HT1080 (cell line): ENCODE measurements at regions not wholly inside any gene's neighbourhood (a gene's known extent, or its start where the extent isn't known, plus 50 kb on each side); places are given as distances from the start of the nearest gene placed in this dataset.
A peak's percentile ranks its signal among the peaks of the same experiment; 100 is the strongest.

ENCODE experiments used
- DNase-seq: peaks from one replicate; pipeline ENCODE4 v3.0.0-alpha.2; 2015; ENCODE audit warnings: low read depth

DNA sequence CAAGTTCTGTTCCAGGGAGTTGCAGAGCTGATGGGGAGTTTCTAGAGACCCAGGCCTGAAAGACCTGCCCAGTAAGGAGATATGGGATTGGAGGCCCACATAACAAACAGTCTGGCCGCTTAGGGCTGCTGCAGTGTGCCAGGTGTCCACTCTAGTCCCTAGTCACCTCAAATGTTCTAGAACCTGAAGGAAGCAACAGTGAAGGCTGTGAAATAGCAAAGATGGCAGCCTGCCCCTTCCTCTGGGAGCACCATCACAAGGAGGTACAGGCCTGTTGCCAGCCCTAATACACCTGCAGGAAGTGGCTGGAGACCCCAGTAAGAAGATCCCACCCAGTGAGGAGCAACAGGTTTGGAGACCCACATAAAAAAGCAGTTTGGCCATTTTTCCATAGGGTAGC is 783.8 kb upstream of the EDIL3 start:
- no peak for DNase-seq

DNA sequence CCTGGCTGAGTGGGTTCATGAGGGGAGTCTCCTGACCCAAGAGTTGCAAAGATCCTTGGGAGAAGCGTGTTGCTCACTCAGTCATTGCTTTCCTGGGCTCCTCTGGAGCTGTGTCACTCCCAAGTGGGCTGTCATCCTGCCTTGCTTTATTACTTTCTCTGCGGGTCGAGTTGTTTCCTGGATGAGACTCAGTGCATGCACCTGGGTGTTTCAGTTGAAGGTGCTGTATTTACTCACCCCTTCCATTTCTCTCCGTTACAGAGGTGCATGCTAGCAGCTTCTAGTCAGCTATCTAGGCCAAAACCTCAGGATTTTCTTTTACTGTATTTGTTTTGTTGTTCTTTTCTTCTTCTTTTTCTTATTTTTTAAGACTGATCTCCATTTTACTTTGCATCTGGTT is 785.5 kb upstream of the EDIL3 start:
- DNase-seq: no peak

DNA sequence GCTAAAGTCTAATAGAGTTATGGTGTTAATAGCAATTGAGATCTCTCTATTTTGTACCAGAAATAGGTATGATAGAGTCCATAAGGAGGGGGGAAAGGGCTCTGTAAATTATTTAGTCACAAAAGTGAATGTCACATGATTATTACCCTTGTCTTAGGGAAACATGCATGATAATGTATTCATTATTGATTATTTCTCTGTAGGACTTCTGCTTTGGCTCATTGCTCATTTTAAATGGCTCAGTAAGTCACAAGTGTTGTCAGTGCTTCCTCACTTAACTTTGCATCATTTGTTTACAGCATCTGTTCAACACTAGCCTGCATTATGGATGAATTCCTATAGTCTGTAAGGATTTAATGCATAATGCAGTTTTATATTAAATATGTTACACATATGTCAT is 788.8 kb upstream of the EDIL3 start:
- no peak for DNase-seq

DNA sequence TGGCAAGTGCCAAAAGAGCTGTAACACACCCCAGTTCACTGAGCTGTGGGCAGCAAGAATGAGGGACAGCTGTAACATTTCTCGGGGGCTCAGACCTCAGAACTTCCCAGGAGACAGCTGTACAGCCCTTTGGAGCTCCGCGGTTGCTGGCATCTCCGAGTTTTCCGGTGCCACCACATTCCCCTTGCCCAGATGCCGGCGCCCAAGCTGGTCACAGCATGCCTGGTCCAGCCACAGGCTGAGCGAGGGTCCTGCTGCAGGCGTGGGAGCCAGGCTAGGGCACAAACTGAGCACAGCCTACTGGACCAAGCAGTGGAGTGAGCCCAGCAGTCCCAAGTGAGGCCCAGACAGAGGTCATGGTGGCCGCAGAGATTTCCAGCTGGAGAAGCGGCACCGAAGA is 797.7 kb upstream of the EDIL3 start:
- no peak for DNase-seq

GRCh38 chr5:85204289-85204688 is 819.6 kb upstream of the EDIL3 start:
- DNase-seq: no peak

- DNase-seq: no peak
Observed at GRCh38 chr5:85205430-85205829, 820.8 kb upstream of the EDIL3 start.

GRCh38 chr5:85225388-85225787 is 840.7 kb upstream of the EDIL3 start:
- no peak for DNase-seq

DNA sequence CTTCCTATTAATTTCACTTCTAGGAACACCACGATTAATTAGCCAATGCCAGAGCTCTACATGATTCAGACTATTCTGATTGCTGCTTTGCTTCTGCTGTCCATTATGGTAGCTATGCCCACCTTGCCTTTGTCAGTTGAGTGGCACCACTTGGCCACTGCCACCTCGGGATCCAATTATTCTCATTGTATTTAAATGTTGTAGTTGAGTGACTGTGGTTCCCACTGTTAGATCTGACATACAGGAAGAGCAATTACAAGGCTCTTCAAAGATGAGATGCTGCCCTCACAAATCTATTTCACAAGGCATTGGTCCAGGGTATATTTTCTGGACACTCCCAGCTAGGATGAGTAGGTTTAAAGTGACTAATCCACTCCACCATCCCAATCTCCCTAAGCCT is 864.5 kb upstream of the EDIL3 start:
- no peak for DNase-seq

DNA sequence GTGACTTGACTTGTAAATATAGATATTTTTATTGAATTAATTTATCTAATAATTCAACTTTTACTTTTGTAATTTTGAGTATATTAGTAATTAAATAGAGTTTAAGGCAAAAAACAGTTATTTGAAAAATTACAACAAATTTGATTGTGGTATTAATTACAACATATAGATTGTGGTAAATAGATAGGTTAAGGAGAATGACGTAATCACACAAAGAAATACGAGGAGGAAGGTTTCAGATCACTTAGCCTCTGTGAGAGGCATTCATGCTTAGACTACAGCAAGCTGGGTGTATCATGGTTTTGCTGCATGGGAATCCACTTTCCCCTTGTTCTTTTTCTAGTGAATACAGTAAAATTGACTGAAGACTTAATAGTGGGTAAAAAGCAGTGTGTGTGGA is 878.4 kb upstream of the EDIL3 start:
- DNase-seq: no peak

- DNase-seq: no peak
Observed at GRCh38 chr5:85266692-85267091, 882.0 kb upstream of the EDIL3 start.

DNA sequence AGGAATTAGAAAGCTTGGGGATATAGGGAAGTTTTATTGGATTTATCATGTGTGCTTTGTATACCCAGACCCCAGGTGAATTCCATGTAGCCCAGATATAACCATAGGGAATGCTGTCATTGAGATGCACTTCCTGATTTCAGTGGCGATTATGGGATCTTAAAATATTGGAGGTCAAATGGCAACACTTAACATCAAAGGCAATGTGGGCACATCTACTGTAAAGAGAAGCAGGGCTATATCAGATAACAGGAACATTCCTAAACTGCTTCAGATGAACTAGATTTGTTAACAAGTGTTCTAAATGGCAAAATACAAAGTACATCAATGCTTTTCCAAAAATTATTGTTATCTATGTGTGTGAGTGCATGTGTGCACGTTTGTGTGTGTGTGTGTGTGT is 883.5 kb upstream of the EDIL3 start:
- no peak for DNase-seq

DNA sequence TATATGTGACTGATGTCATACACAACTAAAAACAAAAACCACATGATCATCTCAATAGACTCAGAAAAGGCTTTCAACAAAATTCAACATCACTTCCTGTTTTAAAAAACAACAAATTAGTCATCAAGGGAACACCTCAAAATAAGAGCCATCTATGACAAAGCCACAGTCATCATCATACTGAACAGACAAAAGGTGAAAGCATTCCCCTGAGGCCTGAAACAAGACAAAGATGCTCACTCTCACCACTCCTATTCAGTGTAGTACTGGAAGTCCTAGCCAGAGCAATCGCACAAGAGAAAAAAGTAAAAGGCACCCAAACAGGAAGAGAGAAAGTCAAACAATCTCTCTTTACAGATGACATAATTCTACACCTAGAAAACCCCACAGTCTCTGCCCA is 893.5 kb upstream of the EDIL3 start:
- peak; percentile 42 for DNase-seq

- no peak for DNase-seq
Observed at GRCh38 chr5:85288914-85289313, 904.2 kb upstream of the EDIL3 start.

- peak; percentile 12 for DNase-seq
Observed at GRCh38 chr5:85293145-85293785, 908.6 kb upstream of the EDIL3 start.

GRCh38 chr5:85304524-85304923 is 919.8 kb upstream of the EDIL3 start:
- DNase-seq: no peak

DNA sequence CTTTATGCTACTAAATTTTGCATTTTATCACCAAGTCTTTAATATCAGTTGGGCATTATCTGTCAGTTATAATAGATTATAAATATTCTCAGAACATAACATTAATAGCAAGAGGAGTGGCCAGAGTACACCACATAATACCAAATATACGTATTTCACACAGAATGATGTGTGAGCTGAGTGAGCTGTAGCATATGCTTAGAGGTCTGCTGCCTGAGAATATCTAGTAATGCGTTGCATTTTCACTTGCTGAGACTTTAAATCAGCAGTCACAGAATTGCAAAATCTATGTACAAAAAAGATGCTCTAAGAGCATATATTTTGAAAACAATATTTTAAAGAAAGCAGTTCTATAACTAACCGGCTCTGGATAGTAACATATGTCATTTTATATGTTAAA is 921.1 kb upstream of the EDIL3 start:
- no peak for DNase-seq

DNA sequence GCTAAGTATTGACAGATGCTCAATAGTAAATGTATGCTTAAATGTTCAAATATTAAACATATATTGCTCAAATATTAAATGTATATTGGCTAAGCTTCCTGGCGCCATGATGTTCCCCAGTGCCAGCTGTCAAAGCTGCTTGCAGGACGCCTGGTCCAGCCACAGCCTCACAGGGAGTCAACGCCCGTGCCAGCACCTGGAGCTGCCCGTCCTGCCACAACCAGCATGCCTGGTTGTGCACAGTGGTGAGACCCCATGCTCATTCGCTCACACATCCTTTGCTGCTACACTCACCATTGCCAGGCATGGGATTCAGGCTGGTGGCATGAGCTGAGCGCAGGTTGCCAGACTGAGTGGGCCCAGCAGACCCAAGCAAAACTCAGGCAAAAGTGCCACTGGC is 926.9 kb upstream of the EDIL3 start:
- DNase-seq: no peak

DNA sequence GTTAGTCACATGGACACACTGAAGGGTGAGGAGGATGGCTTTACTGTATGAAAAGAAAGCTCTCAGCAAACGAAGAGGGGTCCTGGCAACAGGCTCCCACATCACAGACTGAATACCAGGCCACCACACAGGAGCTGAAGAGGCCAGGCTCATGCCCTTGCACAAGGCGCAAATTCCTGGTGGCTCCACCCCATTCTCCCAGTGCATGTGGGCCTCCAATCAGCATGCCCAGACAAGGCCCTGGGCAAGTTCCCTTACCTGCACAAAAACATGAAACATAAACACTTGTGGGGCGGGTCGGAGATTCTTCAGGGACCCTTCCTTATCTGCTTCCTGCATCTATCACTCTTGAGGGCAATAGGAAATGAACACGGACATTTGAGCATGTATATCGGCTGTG is 935.8 kb upstream of the EDIL3 start:
- no peak for DNase-seq

- no peak for DNase-seq
Observed at GRCh38 chr5:85333276-85333675, 948.6 kb upstream of the EDIL3 start.

GRCh38 chr5:85337435-85337834 is 952.8 kb upstream of the EDIL3 start:
- DNase-seq: no peak

GRCh38 chr5:85340790-85341189 is 956.1 kb upstream of the EDIL3 start:
- no peak for DNase-seq

DNA sequence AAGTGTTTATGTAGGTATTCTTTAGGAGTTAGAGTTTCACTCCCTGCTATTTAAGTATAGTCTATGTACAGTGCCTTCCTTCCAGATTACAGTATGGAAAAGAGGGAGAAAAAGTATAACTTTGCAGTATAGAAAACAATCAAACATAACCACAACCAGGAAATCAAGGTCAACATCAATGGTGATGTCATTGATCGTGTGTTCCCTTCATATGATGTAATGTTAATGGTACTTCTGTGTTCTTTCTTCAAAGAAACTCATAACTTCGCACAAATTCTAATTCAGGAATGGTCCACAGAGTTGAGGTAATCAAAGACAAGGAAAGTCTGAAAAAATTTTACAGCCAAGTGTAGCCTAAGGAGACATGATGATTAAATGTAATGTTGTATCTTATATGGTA is 961.1 kb upstream of the EDIL3 start:
- no peak for DNase-seq

DNA sequence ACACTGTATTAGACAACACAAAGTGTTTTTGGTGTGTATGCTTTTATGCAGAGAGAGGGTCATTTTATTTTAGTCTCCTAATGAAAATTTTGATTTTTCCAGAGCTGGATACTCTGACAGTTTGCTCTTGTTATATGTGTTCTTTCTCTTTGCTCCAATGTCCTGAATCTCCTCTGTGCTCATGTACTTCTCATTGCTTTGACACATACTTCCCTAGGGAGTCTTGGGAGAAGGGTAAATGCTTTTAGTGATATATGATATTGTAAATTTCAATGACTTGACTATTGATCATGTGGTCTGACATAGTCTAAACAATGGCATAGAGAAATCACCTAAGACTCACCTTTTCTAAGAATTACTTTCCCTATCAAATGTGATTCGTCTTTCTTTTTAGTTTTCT is 972.6 kb upstream of the EDIL3 start:
- DNase-seq: no peak

- DNase-seq: no peak
Observed at GRCh38 chr5:85375525-85375924, 990.8 kb upstream of the EDIL3 start.
